ENCODE measurements at regions not wholly inside any gene's neighbourhood (a gene's known extent, or its start where the extent isn't known, plus 50 kb on each side); places are given as distances from the start of the nearest gene placed in this dataset.

GRCh38 chr15:97502038-97502437, 458.5 kb upstream of the ARRDC4 start:
- no peak for TF ChIP-seq EZH2 (IDR thresholded peaks at IDR 0.05; ENCODE audit: insufficient read depth, poor library complexity, severe bottlenecking)
- no peak for TF ChIP-seq EZH2phosphoT487 (IDR thresholded peaks at IDR 0.05; ENCODE audit: insufficient read depth, low read depth)

All from GM23248 (cell line).